Calu3 (cell line): ENCODE measurements at regions not wholly inside any gene's neighbourhood (a gene's known extent, or its start where the extent isn't known, plus 50 kb on each side); places are given as distances from the start of the nearest gene placed in this dataset.

ENCODE experiments used
- BruUV-seq: library from RNA; stranded (reverse); fragments of 400-500 nt; replicated peaks from 2 replicates; lab custom pipeline; 2021; lab: Mats Ljungman, UMichigan
- CTCF ChIA-PET: fragments of 300-600 bp; sonication (Branson Sonifier 250); formaldehyde crosslinking; loops from one replicate; lab custom pipeline; 2022; ENCODE audit warnings: antibody characterized with exemption; lab: Charles Lee
- DNase-seq: peaks from one replicate; pipeline ENCODE4 v3.0.0; 2022
- H3K27ac Mint-ChIP-seq: one replicate; pipeline ENCODE4 v1.8.0; 2022; ENCODE audit warnings: mixed read lengths; ENCODE audit not compliant: unreplicated experiment
- H3K27me3 Mint-ChIP-seq: one replicate; pipeline ENCODE4 v1.8.0; 2022; ENCODE audit warnings: mixed read lengths; ENCODE audit not compliant: unreplicated experiment
- H3K36me3 Mint-ChIP-seq: one replicate; pipeline ENCODE4 v1.8.0; 2022; ENCODE audit warnings: mild to moderate bottlenecking, moderate library complexity, mixed read lengths; ENCODE audit not compliant: insufficient read depth, unreplicated experiment
- H3K4me1 Mint-ChIP-seq: one replicate; pipeline ENCODE4 v1.8.0; 2022; ENCODE audit warnings: mild to moderate bottlenecking, low read depth, mixed read lengths; ENCODE audit not compliant: unreplicated experiment
- H3K4me3 Mint-ChIP-seq: one replicate; pipeline ENCODE4 v1.8.0; 2022; ENCODE audit warnings: mild to moderate bottlenecking, low read depth, moderate library complexity, mixed read lengths; ENCODE audit not compliant: unreplicated experiment
- H3K9me3 Mint-ChIP-seq: one replicate; pipeline ENCODE4 v1.8.0; 2022; ENCODE audit warnings: low read depth, mixed read lengths; ENCODE audit not compliant: unreplicated experiment
- CTCF ChIP-seq: fragments of 200-600 bp; IDR thresholded peaks from one replicate; pipeline ENCODE4 v1.8.0; 2022; ENCODE audit warnings: antibody characterized with exemption; ENCODE audit not compliant: unreplicated experiment
- intact Hi-C: fragments of 100-400 bp; cut with micrococcal nuclease; formaldehyde crosslinking; loops from one replicate; pipeline ENCODE4 v1.10.0; 2022; ENCODE audit not compliant: unreplicated experiment

GRCh38 chr2:181367906-181368435 is 89.2 kb upstream of the ITGA4 start:
- H3K27ac Mint-ChIP-seq, result no peak overlapping the region
- no peak overlapping the region for H3K4me3 Mint-ChIP-seq
- CTCF ChIA-PET, result no interaction called here
- no peaks in the 10 kb centered on the region for H3K27me3 Mint-ChIP-seq
- intact Hi-C loops, result no loop called here
- no peaks in the 10 kb centered on the region for H3K9me3 Mint-ChIP-seq
- TF ChIP-seq CTCF, result no peak
- BruUV-seq, result no TSS peak
- no peaks in the 10 kb centered on the region for H3K4me1 Mint-ChIP-seq
- no peak for DNase-seq
- H3K36me3 Mint-ChIP-seq, result no peaks in the 10 kb centered on the region

- Mint-ChIP-seq H3K4me3 (no peak overlapping the region), H3K9me3 (no peaks in the 10 kb centered on the region), H3K27ac (no peak overlapping the region), H3K36me3 (no peaks in the 10 kb centered on the region), H3K27me3 (no peaks in the 10 kb centered on the region), H3K4me1 (no peaks in the 10 kb centered on the region)
- intact Hi-C loops, result no loop called here
- no peak for DNase-seq
- CTCF ChIA-PET, result no interaction called here
- no peak for TF ChIP-seq CTCF
- BruUV-seq, result no TSS peak
Observed at GRCh38 chr2:181370126-181370525, 87.1 kb upstream of the ITGA4 start.

- DNase-seq, result no peak
- CTCF ChIA-PET, result no interaction called here
- no peak for TF ChIP-seq CTCF
- Mint-ChIP-seq H3K4me1 (no peaks in the 10 kb centered on the region), H3K27me3 (no peaks in the 10 kb centered on the region), H3K27ac (no peak overlapping the region), H3K36me3 (no peaks in the 10 kb centered on the region), H3K9me3 (no peaks in the 10 kb centered on the region), H3K4me3 (no peak overlapping the region)
- no TSS peak for BruUV-seq
- intact Hi-C loops, result no loop called here
Observed at GRCh38 chr2:181371195-181371594, 86.0 kb upstream of the ITGA4 start.

GRCh38 chr2:181371782-181372645 is 85.2 kb upstream of the ITGA4 start:
- CTCF ChIA-PET, result no interaction called here
- Mint-ChIP-seq H3K4me3 (no peak overlapping the region), H3K27ac (no peak overlapping the region), H3K9me3 (no peaks in the 10 kb centered on the region), H3K27me3 (no peaks in the 10 kb centered on the region), H3K4me1 (no peaks in the 10 kb centered on the region), H3K36me3 (no peaks in the 10 kb centered on the region)
- BruUV-seq, result no TSS peak
- DNase-seq, result no peak
- TF ChIP-seq CTCF, result no peak
- intact Hi-C loops, result no loop called here
